HepG2 (cell line): ENCODE measurements at regions not wholly inside any gene's neighbourhood (a gene's known extent, or its start where the extent isn't known, plus 50 kb on each side); places are given as distances from the start of the nearest gene placed in this dataset.

Source experiments
- DMAP1 ChIP-seq: IDR thresholded peaks from 2 replicates; pipeline ENCODE4 v1.6.1; 2016
- DPF2 ChIP-seq: sonication (generic); formaldehyde crosslinking; IDR thresholded peaks from 2 replicates; pipeline ENCODE4 v1.4.0; 2020; ENCODE audit warnings: mild to moderate bottlenecking, low read depth, missing genetic modification reagents, borderline replicate concordance
- MAFG ChIP-seq: sonication (generic); formaldehyde crosslinking; IDR thresholded peaks from 2 replicates; pipeline ENCODE4 v1.5.1; 2020; ENCODE audit warnings: mild to moderate bottlenecking, missing genetic modification reagents
- TCF12 ChIP-seq, 2 experiments: fragments of 450-650 bp in 1 of 2; sonication (generic) in 1 of 2; formaldehyde crosslinking in 1 of 2; IDR thresholded peaks; 2 replicates each; pipeline versions ENCODE4 v1.6.1 to v1.8.0; 2017 to 2022; ENCODE audit warnings: antibody characterized with exemption in 1 of 2, mild to moderate bottlenecking in 1 of 2, missing genetic modification reagents in 1 of 2, moderate library complexity in 1 of 2
- ZFP36L1 ChIP-seq: sonication (generic); formaldehyde crosslinking; IDR thresholded peaks from 2 replicates; pipeline ENCODE4 v1.8.0; 2022; ENCODE audit warnings: mild to moderate bottlenecking, missing genetic modification reagents, moderate library complexity
- ZKSCAN8 ChIP-seq: IDR thresholded peaks from 2 replicates; pipeline ENCODE4 v1.6.1; 2016; ENCODE audit warnings: borderline replicate concordance, missing genetic modification reagents, missing compliant biosample characterization
- ZNF180 ChIP-seq: sonication (generic); formaldehyde crosslinking; IDR thresholded peaks from 2 replicates; pipeline ENCODE4 v1.4.0; 2020; ENCODE audit warnings: low read depth, missing genetic modification reagents, borderline replicate concordance
- ZNF343 ChIP-seq: sonication (generic); formaldehyde crosslinking; IDR thresholded peaks from 2 replicates; pipeline ENCODE4 v1.4.0; 2020; ENCODE audit warnings: mild to moderate bottlenecking, missing genetic modification reagents
- TF ChIP-seq, protein P1 (sequence below): sonication (generic); formaldehyde crosslinking; IDR thresholded peaks from 2 replicates; pipeline ENCODE4 v1.4.0; 2020; ENCODE audit warnings: missing genetic modification reagents
- TF ChIP-seq, protein P2 (sequence below): sonication (generic); formaldehyde crosslinking; IDR thresholded peaks from 2 replicates; pipeline ENCODE4 v1.5.0; 2020; ENCODE audit warnings: missing genetic modification reagents
- TF ChIP-seq, protein P3 (sequence below): sonication (generic); formaldehyde crosslinking; IDR thresholded peaks from 2 replicates; pipeline ENCODE4 v1.8.0; 2022; ENCODE audit warnings: missing genetic modification reagents, mild to moderate bottlenecking, inconsistent platforms, borderline replicate concordance
- TF ChIP-seq, protein P4 (sequence below): IDR thresholded peaks from 2 replicates; pipeline ENCODE4 v1.6.1; 2016; ENCODE audit warnings: missing biosample characterization, missing genetic modification reagents, low read depth
- TF ChIP-seq, protein P5 (sequence below): IDR thresholded peaks from 2 replicates; pipeline ENCODE4 v1.6.1; 2012; ENCODE audit warnings: low read length, improper control_type of control experiment
- TF ChIP-seq, protein P6 (sequence below): sonication (generic); IDR thresholded peaks from 2 replicates; pipeline ENCODE4 v1.6.1; 2016; ENCODE audit warnings: low read depth, borderline replicate concordance
- TF ChIP-seq, protein P7 (sequence below): IDR thresholded peaks from 2 replicates; pipeline ENCODE4 v1.6.1; 2016; ENCODE audit warnings: low read depth

DNA sequence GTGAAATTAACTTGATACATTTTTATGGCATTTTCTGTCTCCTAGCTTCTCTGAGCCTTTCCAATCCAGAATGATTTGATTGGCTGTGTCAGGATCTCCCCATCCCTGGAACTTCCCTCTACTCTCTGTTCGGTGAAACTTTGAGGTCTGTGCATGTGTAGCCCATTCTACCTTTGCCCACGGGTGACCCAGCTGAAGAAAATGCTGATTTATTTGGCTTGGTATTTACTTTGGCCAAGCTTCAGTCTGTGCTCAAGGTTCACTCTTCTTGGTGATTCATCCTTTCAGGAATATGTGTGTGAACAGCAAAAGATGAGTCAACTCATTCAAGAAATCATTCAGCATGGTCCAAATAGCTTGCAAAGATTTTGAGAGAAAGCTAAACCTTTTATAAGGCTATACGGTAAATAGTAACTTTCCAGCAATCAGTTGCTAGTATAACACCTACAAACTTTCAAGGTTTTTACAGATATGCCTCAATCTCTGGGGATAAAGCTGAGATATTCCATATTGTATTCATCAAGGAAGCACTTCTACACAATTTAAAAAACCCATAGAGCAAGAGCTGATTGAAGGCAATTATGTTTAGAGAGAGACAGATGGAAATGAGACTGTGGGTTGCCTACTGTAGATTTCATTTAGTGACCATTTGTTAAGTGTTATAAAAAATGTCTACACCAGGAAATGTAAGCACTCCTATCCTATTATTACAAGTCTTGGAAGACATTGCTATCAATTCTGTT lies 233.9 kb upstream of the CXXC4 start (continued):
- TF ChIP-seq, protein P1, sequence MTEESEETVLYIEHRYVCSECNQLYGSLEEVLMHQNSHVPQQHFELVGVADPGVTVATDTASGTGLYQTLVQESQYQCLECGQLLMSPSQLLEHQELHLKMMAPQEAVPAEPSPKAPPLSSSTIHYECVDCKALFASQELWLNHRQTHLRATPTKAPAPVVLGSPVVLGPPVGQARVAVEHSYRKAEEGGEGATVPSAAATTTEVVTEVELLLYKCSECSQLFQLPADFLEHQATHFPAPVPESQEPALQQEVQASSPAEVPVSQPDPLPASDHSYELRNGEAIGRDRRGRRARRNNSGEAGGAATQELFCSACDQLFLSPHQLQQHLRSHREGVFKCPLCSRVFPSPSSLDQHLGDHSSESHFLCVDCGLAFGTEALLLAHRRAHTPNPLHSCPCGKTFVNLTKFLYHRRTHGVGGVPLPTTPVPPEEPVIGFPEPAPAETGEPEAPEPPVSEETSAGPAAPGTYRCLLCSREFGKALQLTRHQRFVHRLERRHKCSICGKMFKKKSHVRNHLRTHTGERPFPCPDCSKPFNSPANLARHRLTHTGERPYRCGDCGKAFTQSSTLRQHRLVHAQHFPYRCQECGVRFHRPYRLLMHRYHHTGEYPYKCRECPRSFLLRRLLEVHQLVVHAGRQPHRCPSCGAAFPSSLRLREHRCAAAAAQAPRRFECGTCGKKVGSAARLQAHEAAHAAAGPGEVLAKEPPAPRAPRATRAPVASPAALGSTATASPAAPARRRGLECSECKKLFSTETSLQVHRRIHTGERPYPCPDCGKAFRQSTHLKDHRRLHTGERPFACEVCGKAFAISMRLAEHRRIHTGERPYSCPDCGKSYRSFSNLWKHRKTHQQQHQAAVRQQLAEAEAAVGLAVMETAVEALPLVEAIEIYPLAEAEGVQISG (CRISPR knock-in tag), result no peak
- TF ChIP-seq, protein P2, sequence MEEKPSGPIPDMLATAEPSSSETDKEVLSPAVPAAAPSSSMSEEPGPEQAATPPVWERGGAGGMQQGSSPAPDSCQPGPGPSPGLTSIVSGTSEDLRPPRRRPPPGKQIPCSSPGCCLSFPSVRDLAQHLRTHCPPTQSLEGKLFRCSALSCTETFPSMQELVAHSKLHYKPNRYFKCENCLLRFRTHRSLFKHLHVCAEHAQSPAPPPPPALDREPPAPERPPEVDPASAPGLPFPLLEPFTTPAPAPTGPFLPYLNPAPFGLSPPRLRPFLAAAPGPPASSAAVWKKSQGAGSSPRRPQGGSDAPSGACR (CRISPR knock-in tag), result no peak
- TF ChIP-seq MAFG (CRISPR knock-in tag) (no peak; the same call in 1 of the 2 replicates), ZKSCAN8 (CRISPR knock-in tag) (0 out of 2 replicates have a peak, but pooled peaks have one; percentile 24), TCF12 (IDR thresholded peaks at IDR 0.05) (no peak), TCF12 (CRISPR knock-in tag; IDR thresholded peaks at IDR 0.05) (no peak), DPF2 (CRISPR knock-in tag) (no peak), ZNF343 (CRISPR knock-in tag) (no peak), ZFP36L1 (CRISPR knock-in tag) (no peak), DMAP1 (CRISPR knock-in tag) (no peak), ZNF180 (no peak)
- TF ChIP-seq, protein P3, sequence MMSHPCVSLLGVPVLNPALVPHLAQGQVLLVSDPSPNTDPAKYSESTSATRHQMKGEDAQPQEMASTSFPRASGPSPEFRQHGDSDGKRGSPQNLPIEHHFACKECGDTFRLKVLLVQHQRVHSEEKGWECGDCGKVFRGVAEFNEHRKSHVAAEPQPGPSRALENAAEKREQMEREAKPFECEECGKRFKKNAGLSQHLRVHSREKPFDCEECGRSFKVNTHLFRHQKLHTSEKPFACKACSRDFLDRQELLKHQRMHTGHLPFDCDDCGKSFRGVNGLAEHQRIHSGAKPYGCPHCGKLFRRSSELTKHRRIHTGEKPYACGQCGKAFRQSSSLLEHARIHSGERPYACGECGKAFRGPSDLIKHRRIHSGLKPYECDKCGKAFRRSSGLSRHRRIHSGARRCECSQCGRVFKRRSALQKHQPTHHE (CRISPR knock-in tag), result no peak
- TF ChIP-seq, protein P4, sequence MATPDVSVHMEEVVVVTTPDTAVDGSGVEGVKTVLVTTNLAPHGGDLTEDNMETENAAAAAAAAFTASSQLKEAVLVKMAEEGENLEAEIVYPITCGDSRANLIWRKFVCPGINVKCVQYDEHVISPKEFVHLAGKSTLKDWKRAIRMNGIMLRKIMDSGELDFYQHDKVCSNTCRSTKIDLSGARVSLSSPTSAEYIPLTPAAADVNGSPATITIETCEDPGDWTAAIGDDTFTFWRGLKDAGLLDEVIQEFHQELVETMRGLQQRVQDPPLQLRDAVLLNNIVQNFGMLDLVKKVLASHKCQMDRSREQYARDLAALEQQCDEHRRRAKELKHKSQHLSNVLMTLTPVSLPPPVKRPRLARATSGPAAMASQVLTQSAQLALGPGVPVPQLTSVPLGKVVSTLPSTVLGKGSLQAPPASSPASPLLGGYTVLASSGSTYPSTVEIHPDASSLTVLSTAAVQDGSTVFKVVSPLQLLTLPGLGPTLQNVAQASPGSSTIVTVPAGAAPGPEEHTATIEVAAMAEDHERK (CRISPR knock-in tag), result no peak
- TF ChIP-seq, protein P5, sequence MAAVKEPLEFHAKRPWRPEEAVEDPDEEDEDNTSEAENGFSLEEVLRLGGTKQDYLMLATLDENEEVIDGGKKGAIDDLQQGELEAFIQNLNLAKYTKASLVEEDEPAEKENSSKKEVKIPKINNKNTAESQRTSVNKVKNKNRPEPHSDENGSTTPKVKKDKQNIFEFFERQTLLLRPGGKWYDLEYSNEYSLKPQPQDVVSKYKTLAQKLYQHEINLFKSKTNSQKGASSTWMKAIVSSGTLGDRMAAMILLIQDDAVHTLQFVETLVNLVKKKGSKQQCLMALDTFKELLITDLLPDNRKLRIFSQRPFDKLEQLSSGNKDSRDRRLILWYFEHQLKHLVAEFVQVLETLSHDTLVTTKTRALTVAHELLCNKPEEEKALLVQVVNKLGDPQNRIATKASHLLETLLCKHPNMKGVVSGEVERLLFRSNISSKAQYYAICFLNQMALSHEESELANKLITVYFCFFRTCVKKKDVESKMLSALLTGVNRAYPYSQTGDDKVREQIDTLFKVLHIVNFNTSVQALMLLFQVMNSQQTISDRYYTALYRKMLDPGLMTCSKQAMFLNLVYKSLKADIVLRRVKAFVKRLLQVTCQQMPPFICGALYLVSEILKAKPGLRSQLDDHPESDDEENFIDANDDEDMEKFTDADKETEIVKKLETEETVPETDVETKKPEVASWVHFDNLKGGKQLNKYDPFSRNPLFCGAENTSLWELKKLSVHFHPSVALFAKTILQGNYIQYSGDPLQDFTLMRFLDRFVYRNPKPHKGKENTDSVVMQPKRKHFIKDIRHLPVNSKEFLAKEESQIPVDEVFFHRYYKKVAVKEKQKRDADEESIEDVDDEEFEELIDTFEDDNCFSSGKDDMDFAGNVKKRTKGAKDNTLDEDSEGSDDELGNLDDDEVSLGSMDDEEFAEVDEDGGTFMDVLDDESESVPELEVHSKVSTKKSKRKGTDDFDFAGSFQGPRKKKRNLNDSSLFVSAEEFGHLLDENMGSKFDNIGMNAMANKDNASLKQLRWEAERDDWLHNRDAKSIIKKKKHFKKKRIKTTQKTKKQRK, result no peak
- TF ChIP-seq, protein P6, sequence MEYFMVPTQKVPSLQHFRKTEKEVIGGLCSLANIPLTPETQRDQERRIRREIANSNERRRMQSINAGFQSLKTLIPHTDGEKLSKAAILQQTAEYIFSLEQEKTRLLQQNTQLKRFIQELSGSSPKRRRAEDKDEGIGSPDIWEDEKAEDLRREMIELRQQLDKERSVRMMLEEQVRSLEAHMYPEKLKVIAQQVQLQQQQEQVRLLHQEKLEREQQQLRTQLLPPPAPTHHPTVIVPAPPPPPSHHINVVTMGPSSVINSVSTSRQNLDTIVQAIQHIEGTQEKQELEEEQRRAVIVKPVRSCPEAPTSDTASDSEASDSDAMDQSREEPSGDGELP, result peak; percentile 61; the same call in 1 of the 2 replicates
- TF ChIP-seq, protein P7, sequence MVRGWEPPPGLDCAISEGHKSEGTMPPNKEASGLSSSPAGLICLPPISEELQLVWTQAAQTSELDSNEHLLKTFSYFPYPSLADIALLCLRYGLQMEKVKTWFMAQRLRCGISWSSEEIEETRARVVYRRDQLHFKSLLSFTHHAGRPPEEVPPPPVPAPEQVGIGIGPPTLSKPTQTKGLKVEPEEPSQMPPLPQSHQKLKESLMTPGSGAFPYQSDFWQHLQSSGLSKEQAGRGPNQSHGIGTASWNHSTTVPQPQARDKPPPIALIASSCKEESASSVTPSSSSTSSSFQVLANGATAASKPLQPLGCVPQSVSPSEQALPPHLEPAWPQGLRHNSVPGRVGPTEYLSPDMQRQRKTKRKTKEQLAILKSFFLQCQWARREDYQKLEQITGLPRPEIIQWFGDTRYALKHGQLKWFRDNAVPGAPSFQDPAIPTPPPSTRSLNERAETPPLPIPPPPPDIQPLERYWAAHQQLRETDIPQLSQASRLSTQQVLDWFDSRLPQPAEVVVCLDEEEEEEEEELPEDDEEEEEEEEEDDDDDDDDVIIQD, result peak; percentile 67; the same call in 1 of the 2 replicates
